Kidney (tissue), 13 donors: ENCODE measurements at regions not wholly inside any gene's neighbourhood (a gene's known extent, or its start where the extent isn't known, plus 50 kb on each side); places are given as distances from the start of the nearest gene placed in this dataset.

Experiments used
- DNase-seq, 5 donors: peaks; one replicate each; pipeline ENCODE4 v3.0.0-alpha.2; 2013 to 2020
- FAIRE-seq: peaks from 2 replicates; lab custom pipeline; 2012; peaks lifted over from hg19 to GRCh38; lab: Jason Lieb, UNC
- H3K27ac ChIP-seq, 2 donors: one replicate each; pipeline ENCODE4 v1.7.0; 2013; ENCODE audit warnings: low read depth in 2 of 2, low read length in 2 of 2, inconsistent platforms in 1 of 2
- H3K27me3 ChIP-seq: one replicate; pipeline ENCODE4 v1.7.1; 2013; ENCODE audit warnings: low read length, inconsistent platforms; ENCODE audit not compliant: control insufficient read depth, insufficient read depth
- H3K36me3 ChIP-seq, 3 donors: one replicate each; pipeline versions ENCODE4 v1.7.0 to v1.7.1; 2013; ENCODE audit warnings: low read length in 3 of 3, control low read depth in 1 of 3, inconsistent platforms in 1 of 3; ENCODE audit not compliant: insufficient read depth in 3 of 3, control insufficient read depth in 2 of 3
- H3K4me1 ChIP-seq, 3 donors: one replicate each; pipeline versions ENCODE4 v1.7.0 to v1.7.1; 2013; ENCODE audit warnings: low read length in 3 of 3, inconsistent platforms in 1 of 3, low read depth in 1 of 3; ENCODE audit not compliant: control insufficient read depth in 2 of 3, insufficient read depth in 2 of 3
- H3K4me3 ChIP-seq, 3 donors: one replicate each; pipeline versions ENCODE4 v1.7.0 to v1.8.1; 2013; ENCODE audit warnings: low read length in 3 of 3, control low read depth in 1 of 3, inconsistent platforms in 1 of 3
- H3K9ac ChIP-seq, 3 donors: one replicate each; pipeline versions ENCODE4 v1.7.0 to v1.7.1; 2013; ENCODE audit warnings: low read length in 3 of 3, control low read depth in 1 of 3, inconsistent platforms in 1 of 3
- H3K9me3 ChIP-seq, 3 donors: one replicate each; pipeline versions ENCODE4 v1.7.0 to v1.7.1; 2013; ENCODE audit warnings: low read length in 3 of 3, control low read depth in 1 of 3, inconsistent platforms in 1 of 3; ENCODE audit not compliant: control insufficient read depth in 2 of 3, insufficient read depth in 1 of 3
- CTCF ChIP-seq: IDR thresholded peaks from 3 replicates; pipeline ENCODE4 v1.5.1; 2012; ENCODE audit warnings: mild to moderate bottlenecking, moderate library complexity, borderline replicate concordance; ENCODE audit not compliant: insufficient read depth; ENCODE audit errors: extremely low read depth
- intact Hi-C: fragments of 100-400 bp; cut with DNase I; formaldehyde crosslinking; loops from one replicate; pipeline ENCODE4 v1.11.1; 2022
- donor health status: control.
- donor health status: control.
- donor health status: control.
- donor health status: control.
- donor health status: control.
- donor health status: DM: yes; HTN: yes; CAD: no.
- donor health status: Normal renal cell carcinoma (clear cell type).

- DNase-seq, result peak in 4 of 5 donors; percentile 26 to 62 (median 37)
- FAIRE-seq, result no peak
- intact Hi-C loops, result no loop called here
These were observed 70.0 kb upstream of the PMFBP1 start for GRCh38 chr16:72241930-72242329.

GRCh38 chr16:72241008-72241407 lies 69.1 kb upstream of the PMFBP1 start:
- no peaks in the 10 kb centered on the region for H3K4me1 ChIP-seq
- no peak for TF ChIP-seq CTCF
- no peak overlapping the region for H3K4me3 ChIP-seq
- no peaks in the 10 kb centered on the region for H3K36me3 ChIP-seq
- intact Hi-C loops, result no loop called here
- DNase-seq (peak in 3 of 5 donors; percentile 23 to 70 (median 65)), FAIRE-seq (no peak)
- no peaks in the 10 kb centered on the region for H3K27me3 ChIP-seq
- no peak overlapping the region for H3K9ac ChIP-seq
- no peak overlapping the region for H3K27ac ChIP-seq
- no peaks in the 10 kb centered on the region for H3K9me3 ChIP-seq

More at GRCh38 chr16:72241930-72242329, 70.0 kb upstream of the PMFBP1 start:
- H3K4me3 ChIP-seq, result peak overlapping the region in 2 of 3 donors; percentile 6 to 36
- no peaks in the 10 kb centered on the region for H3K27me3 ChIP-seq
- H3K36me3 ChIP-seq, result no peaks in the 10 kb centered on the region
- H3K9ac ChIP-seq, result no peak overlapping the region
- no peak overlapping the region for H3K27ac ChIP-seq
- H3K4me1 ChIP-seq, result no peaks in the 10 kb centered on the region
- no peaks in the 10 kb centered on the region for H3K9me3 ChIP-seq
- TF ChIP-seq CTCF, result peak; percentile 69

- no peak overlapping the region for H3K9ac ChIP-seq
- no peaks in the 10 kb centered on the region for H3K4me1 ChIP-seq
- H3K27ac ChIP-seq, result no peak overlapping the region
- H3K4me3 ChIP-seq, result no peak overlapping the region
- H3K36me3 ChIP-seq, result no peaks in the 10 kb centered on the region
- FAIRE-seq (no peak), DNase-seq (no peak)
- no peaks in the 10 kb centered on the region for H3K9me3 ChIP-seq
- no peaks in the 10 kb centered on the region for H3K27me3 ChIP-seq
- no peak for TF ChIP-seq CTCF
- intact Hi-C loops, result no loop called here
These were observed 68.5 kb upstream of the PMFBP1 start for GRCh38 chr16:72240466-72240865.

- FAIRE-seq, result no peak
- intact Hi-C loops, result loop anchor here (10.0 kb wide), 1 partner anchor 238 kb away; no protein-coding TSS in a partner anchor
- H3K4me1 ChIP-seq, result no peaks in the 10 kb centered on the region
These were observed 64.9 kb upstream of the PMFBP1 start for GRCh38 chr16:72236866-72237265.

More at GRCh38 chr16:72236866-72237265, 64.9 kb upstream of the PMFBP1 start:
- Histone ChIP-seq H3K9me3 (no peaks in the 10 kb centered on the region), H3K4me3 (no peak overlapping the region), H3K9ac (no peak overlapping the region), H3K27ac (no peak overlapping the region), H3K36me3 (no peaks in the 10 kb centered on the region), H3K27me3 (no peaks in the 10 kb centered on the region)
- TF ChIP-seq CTCF, result no peak
- DNase-seq, result no peak
